HCT116 (cell line): ENCODE measurements at regions not wholly inside any gene's neighbourhood (a gene's known extent, or its start where the extent isn't known, plus 50 kb on each side); places are given as distances from the start of the nearest gene placed in this dataset.

ENCODE experiments used
- ATAC-seq: fragments of 200-7000 bp; cut with Tn5 transposase; 2 replicates; pipeline ENCODE4 v1.9.1; 2020; ENCODE audit warnings: mild to moderate bottlenecking, moderate library complexity
- BruUV-seq: library from RNA; stranded (reverse); fragments of 400-500 nt; replicated peaks from 2 replicates; lab custom pipeline; 2021; lab: Mats Ljungman, UMichigan
- CTCF ChIA-PET: fragments of 300-600 bp; sonication (Branson Sonifier 250); formaldehyde crosslinking; loops from one replicate; lab custom pipeline; 2021; ENCODE audit warnings: antibody characterized with exemption; lab: Charles Lee
- POLR2A ChIA-PET: fragments of 300-600, 350-600 bp; sonication (Branson Sonifier 250); formaldehyde crosslinking; loops from one replicate; lab custom pipeline; 2021; ENCODE audit warnings: antibody characterized with exemption; lab: Charles Lee
- RAD21 ChIA-PET, 2 experiments: fragments of 300-600 bp; sonication (Branson Sonifier 250); formaldehyde crosslinking; loops; one replicate each; lab custom pipeline; 2023; ENCODE audit warnings: low total read pairs in 2 of 2; ENCODE audit not compliant: uncharacterized antibody in 2 of 2, unreplicated experiment in 2 of 2, low non-redundant PET in 1 of 2; lab: Charles Lee
- DNase-seq: peaks from one replicate; pipeline ENCODE4 v3.0.0-alpha.2; 2010; ENCODE audit warnings: low read depth, low spot score
- H2AFZ ChIP-seq: fragments of 200-600 bp; shearing (Covaris generic), sonication (generic); 2 replicates; pipeline ENCODE4 v1.6.1; 2017; ENCODE audit warnings: low read depth, mixed run types, mixed read lengths, antibody characterized with exemption, low read length; ENCODE audit not compliant: poor library complexity, severe bottlenecking
- H3K27ac ChIP-seq: 2 replicates; pipeline ENCODE4 v1.5.1; 2012; ENCODE audit warnings: low read depth, low read length
- H3K27me3 ChIP-seq: fragments of 200-600 bp; sonication (generic); 2 replicates; pipeline ENCODE4 v1.6.1; 2016; ENCODE audit warnings: mixed run types, low read length, mixed read lengths; ENCODE audit not compliant: insufficient read depth
- H3K36me3 ChIP-seq, 2 experiments: fragments of 200-500 bp in 1 of 2; fragments of 200-600 bp in 1 of 2; sonication (Bioruptor generic) in 1 of 2; sonication (generic) in 1 of 2; 2 replicates each; pipeline versions ENCODE4 v1.5.1 to v1.6.1; 2014 to 2016; ENCODE audit warnings: low read length in 2 of 2, inconsistent platforms in 1 of 2, mixed read lengths in 1 of 2, mixed run types in 1 of 2; ENCODE audit not compliant: insufficient read depth in 2 of 2, control insufficient read depth in 1 of 2
- H3K4me1 ChIP-seq, 2 experiments: fragments of 200-600 bp in 1 of 2; sonication (generic) in 1 of 2; 2 replicates each; pipeline versions ENCODE4 v1.5.1 to v1.6.1; 2012 to 2017; ENCODE audit warnings: low read length in 2 of 2, inconsistent platforms in 1 of 2, mild to moderate bottlenecking in 1 of 2, mixed read lengths in 1 of 2, mixed run types in 1 of 2, moderate library complexity in 1 of 2; ENCODE audit not compliant: insufficient read depth in 2 of 2, control insufficient read depth in 1 of 2
- H3K4me2 ChIP-seq: fragments of 200-600 bp; sonication (generic); 2 replicates; pipeline ENCODE4 v1.6.1; 2017; ENCODE audit warnings: mixed run types, low read length, mixed read lengths
- H3K4me3 ChIP-seq, 2 experiments: fragments of 200-600 bp in 1 of 2; sonication (generic) in 1 of 2; replicated peaks in 1 of 2; 2 replicates each; pipeline ENCODE4 v1.5.1; 2011 to 2016; ENCODE audit warnings: low read length in 2 of 2, control low read depth in 1 of 2, low read depth in 1 of 2, mild to moderate bottlenecking in 1 of 2, mixed read lengths in 1 of 2, mixed run types in 1 of 2
- H3K79me2 ChIP-seq: fragments of 200-600 bp; sonication (generic); 2 replicates; pipeline ENCODE4 v1.6.1; 2017; ENCODE audit warnings: mild to moderate bottlenecking, mixed run types, low read length, moderate library complexity, mixed read lengths; ENCODE audit not compliant: insufficient read depth
- H3K9ac ChIP-seq: fragments of 200-600 bp; sonication (generic); 2 replicates; pipeline ENCODE4 v1.6.1; 2016; ENCODE audit warnings: low read length, mixed read lengths
- H3K9me2 ChIP-seq: fragments of 200-600 bp; sonication (generic), shearing (Covaris generic); 2 replicates; pipeline ENCODE4 v1.6.1; 2017; ENCODE audit warnings: mixed run types, mild to moderate bottlenecking, moderate library complexity; ENCODE audit not compliant: insufficient read depth
- H3K9me3 ChIP-seq, 2 experiments: fragments of 200-500 bp in 1 of 2; fragments of 200-600 bp in 1 of 2; sonication (Bioruptor generic) in 1 of 2; sonication (generic) in 1 of 2; 2 replicates each; pipeline ENCODE4 v1.6.1; 2014 to 2017; ENCODE audit warnings: low read length in 2 of 2, mixed read lengths in 2 of 2, inconsistent platforms in 1 of 2, low read depth in 1 of 2, mild to moderate bottlenecking in 1 of 2, mixed run types in 1 of 2, moderate library complexity in 1 of 2; ENCODE audit not compliant: control insufficient read depth in 1 of 2, insufficient read depth in 1 of 2
- H4K20me1 ChIP-seq: fragments of 200-600 bp; sonication (generic), shearing (Covaris generic); 2 replicates; pipeline ENCODE4 v1.6.1; 2017; ENCODE audit warnings: mixed run types, mild to moderate bottlenecking, moderate library complexity; ENCODE audit not compliant: insufficient read depth
- EZH2 ChIP-seq: fragments of 200-600 bp; sonication (generic); IDR thresholded peaks from 2 replicates; pipeline ENCODE4 v1.6.1; 2017; ENCODE audit warnings: antibody characterized with exemption, mixed run types
- FOSL1 ChIP-seq: IDR thresholded peaks from 2 replicates; pipeline ENCODE4 v1.6.1; 2012; ENCODE audit warnings: low read depth
- RAD21 ChIP-seq: IDR thresholded peaks from 2 replicates; pipeline ENCODE4 v1.6.1; 2012; ENCODE audit warnings: low read depth, mild to moderate bottlenecking
- SIN3A ChIP-seq: IDR thresholded peaks from 2 replicates; pipeline ENCODE4 v1.6.1; 2012; ENCODE audit warnings: low read depth
- SP1 ChIP-seq: IDR thresholded peaks from 2 replicates; pipeline ENCODE4 v1.6.1; 2012; ENCODE audit warnings: low read depth
- SRF ChIP-seq: IDR thresholded peaks from 2 replicates; pipeline ENCODE4 v1.6.1; 2012; ENCODE audit warnings: low read depth
- YY1 ChIP-seq: IDR thresholded peaks from 2 replicates; pipeline ENCODE4 v1.6.1; 2011; ENCODE audit warnings: low read length, low read depth, moderate library complexity, mild to moderate bottlenecking; ENCODE audit not compliant: insufficient replicate concordance; ENCODE audit errors: extremely low read depth
- ZFX ChIP-seq: fragments of 450-650 bp; IDR thresholded peaks from 2 replicates; pipeline ENCODE4 v1.6.1; 2017
- intact Hi-C: fragments of 100-400 bp; cut with micrococcal nuclease; formaldehyde crosslinking; loops from 2 replicates; pipeline ENCODE4 v1.10.0; 2022
- TF ChIP-seq, protein P1 (sequence below): IDR thresholded peaks from 2 replicates; pipeline ENCODE4 v1.6.1; 2012
- TF ChIP-seq, protein P2 (sequence below), 3 experiments: fragments of 200-600 bp in 1 of 3; sonication (generic) in 1 of 3; IDR thresholded peaks in 2 of 3; conservative IDR thresholded peaks in 1 of 3; 2 replicates each; pipeline ENCODE4 v1.5.1; 2012 to 2017; ENCODE audit warnings: low read depth in 2 of 3, low read length in 2 of 3, antibody characterized with exemption in 1 of 3, borderline replicate concordance in 1 of 3, control low read depth in 1 of 3, mild to moderate bottlenecking in 1 of 3, mixed read lengths in 1 of 3, mixed run types in 1 of 3, moderate library complexity in 1 of 3; ENCODE audit not compliant: insufficient read depth in 1 of 3
- TF ChIP-seq, protein P3 (sequence below): IDR thresholded peaks from 2 replicates; pipeline ENCODE4 v1.6.1; 2011; ENCODE audit warnings: mild to moderate bottlenecking, low read length, moderate library complexity; ENCODE audit not compliant: insufficient replicate concordance; ENCODE audit errors: extremely low read depth

DNA sequence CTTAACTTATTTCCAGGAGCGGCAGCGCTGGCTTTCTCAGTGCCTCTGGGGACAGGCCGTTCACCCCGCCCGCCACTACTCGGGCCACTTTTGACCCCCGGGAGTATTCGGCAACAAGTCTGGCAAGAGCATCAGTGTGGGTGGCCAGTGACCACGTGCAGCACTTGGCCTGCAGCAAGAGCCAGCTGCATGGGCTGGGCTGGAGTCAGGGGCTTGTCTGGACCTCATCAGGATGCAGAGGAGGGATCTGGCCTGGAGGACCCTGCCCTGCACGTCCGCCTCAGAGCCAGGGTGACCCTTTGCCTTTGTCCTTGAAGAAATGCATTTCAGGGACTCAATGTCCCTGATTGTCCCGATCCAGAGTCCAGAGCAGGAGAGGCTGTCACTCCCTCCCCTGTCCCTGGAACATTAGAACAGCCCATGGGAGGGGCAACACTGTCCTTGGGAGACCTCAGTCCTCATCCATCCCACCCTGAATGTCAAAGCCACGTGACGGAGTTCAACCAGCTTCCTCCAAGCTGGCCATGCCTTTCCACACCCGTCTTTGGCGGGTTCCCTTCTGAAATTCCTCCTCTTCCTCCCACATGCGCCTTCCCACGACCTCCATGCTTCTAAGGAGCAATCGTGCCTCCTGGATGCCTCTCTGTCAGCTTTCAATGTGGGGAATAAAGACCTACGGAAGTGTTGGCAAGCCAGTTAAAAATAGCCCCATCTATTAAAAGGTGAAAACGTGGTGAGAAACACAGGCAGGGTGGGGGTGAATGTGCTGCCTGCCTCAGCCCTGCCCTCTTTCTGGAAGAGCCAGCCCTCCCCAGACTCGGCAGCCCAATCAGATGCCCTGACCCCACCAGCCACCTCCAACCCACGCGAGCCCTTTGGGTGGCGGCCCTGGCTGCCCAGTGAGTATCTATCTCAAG lies 99.0 kb downstream of the OLFM1 start:
- peak; percentile 80 for ATAC-seq

DNA sequence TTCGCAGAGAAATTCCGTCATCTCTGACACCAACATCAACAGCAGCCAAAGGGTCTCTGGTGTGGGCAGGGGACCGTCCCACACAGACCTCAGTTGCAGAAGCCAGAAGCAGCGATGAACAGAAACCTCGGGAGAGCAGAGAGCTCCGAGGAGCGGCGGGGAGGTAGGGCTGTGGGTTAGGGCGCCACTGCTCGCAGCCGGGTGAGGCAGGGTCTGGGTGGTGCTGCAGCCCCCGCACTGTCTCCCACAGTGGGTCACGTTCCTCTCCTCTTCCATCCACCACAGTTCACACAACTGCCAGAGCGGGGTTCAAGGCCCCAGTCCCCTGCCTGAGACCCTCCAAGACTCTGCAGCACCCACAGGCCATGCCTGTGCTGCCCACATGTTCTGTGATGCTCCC lies 99.9 kb downstream of the OLFM1 start:
- ChIA-PET CTCF (no interaction called here), RAD21 (no interaction called here)
- BruUV-seq: no TSS peak
- no peak for TF ChIP-seq SRF
- TF ChIP-seq, protein P1, sequence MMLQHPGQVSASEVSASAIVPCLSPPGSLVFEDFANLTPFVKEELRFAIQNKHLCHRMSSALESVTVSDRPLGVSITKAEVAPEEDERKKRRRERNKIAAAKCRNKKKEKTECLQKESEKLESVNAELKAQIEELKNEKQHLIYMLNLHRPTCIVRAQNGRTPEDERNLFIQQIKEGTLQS: no peak
- no peak for TF ChIP-seq EZH2
- TF ChIP-seq RAD21: no peak
- TF ChIP-seq, protein P2, sequence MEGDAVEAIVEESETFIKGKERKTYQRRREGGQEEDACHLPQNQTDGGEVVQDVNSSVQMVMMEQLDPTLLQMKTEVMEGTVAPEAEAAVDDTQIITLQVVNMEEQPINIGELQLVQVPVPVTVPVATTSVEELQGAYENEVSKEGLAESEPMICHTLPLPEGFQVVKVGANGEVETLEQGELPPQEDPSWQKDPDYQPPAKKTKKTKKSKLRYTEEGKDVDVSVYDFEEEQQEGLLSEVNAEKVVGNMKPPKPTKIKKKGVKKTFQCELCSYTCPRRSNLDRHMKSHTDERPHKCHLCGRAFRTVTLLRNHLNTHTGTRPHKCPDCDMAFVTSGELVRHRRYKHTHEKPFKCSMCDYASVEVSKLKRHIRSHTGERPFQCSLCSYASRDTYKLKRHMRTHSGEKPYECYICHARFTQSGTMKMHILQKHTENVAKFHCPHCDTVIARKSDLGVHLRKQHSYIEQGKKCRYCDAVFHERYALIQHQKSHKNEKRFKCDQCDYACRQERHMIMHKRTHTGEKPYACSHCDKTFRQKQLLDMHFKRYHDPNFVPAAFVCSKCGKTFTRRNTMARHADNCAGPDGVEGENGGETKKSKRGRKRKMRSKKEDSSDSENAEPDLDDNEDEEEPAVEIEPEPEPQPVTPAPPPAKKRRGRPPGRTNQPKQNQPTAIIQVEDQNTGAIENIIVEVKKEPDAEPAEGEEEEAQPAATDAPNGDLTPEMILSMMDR (IDR thresholded peaks at IDR 0.05 in 2 of 3, conservative IDR thresholded peaks at IDR 0.05 in 1 of 3; ENCODE audit: borderline replicate concordance in 1 of 3, insufficient read depth in 1 of 3, low read depth in 2 of 3, low read length in 2 of 3): no peak
- TF ChIP-seq ZFX: no peak
- TF ChIP-seq FOSL1: no peak
- TF ChIP-seq, protein P3, sequence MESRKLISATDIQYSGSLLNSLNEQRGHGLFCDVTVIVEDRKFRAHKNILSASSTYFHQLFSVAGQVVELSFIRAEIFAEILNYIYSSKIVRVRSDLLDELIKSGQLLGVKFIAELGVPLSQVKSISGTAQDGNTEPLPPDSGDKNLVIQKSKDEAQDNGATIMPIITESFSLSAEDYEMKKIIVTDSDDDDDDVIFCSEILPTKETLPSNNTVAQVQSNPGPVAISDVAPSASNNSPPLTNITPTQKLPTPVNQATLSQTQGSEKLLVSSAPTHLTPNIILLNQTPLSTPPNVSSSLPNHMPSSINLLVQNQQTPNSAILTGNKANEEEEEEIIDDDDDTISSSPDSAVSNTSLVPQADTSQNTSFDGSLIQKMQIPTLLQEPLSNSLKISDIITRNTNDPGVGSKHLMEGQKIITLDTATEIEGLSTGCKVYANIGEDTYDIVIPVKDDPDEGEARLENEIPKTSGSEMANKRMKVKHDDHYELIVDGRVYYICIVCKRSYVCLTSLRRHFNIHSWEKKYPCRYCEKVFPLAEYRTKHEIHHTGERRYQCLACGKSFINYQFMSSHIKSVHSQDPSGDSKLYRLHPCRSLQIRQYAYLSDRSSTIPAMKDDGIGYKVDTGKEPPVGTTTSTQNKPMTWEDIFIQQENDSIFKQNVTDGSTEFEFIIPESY: no peak
- TF ChIP-seq SP1: no peak

More for the DNA sequence above, 99.0 kb downstream of the OLFM1 start:
- DNase-seq: no peak
- ChIA-PET CTCF (no interaction called here), POLR2A (no interaction called here), RAD21 (no interaction called here)
- peaks cover 0 to 6% of the 10 kb centered on the region in 2 experiments; a peak in 2 of 4 replicates for H3K4me1 ChIP-seq
- H3K4me2 ChIP-seq: no peak overlapping the region
- no peak overlapping the region for H3K9ac ChIP-seq
- no peaks in the 10 kb centered on the region for H3K9me3 ChIP-seq
- H3K4me3 ChIP-seq: no peak overlapping the region
- no peaks in the 10 kb centered on the region for H4K20me1 ChIP-seq
- no peaks in the 10 kb centered on the region for H3K36me3 ChIP-seq
- no peak overlapping the region for H3K27ac ChIP-seq
- intact Hi-C loops: no loop called here
- H2AFZ ChIP-seq: no peak overlapping the region
- BruUV-seq: no TSS peak
- no peaks in the 10 kb centered on the region for H3K27me3 ChIP-seq
- H3K79me2 ChIP-seq: no peaks in the 10 kb centered on the region
- H3K9me2 ChIP-seq: no peaks in the 10 kb centered on the region
- no peak for TF ChIP-seq SP1
- TF ChIP-seq, protein P3: no peak
- TF ChIP-seq YY1: no peak
- TF ChIP-seq SIN3A: no peak

More for the DNA sequence above, 99.9 kb downstream of the OLFM1 start:
- POLR2A ChIA-PET: no interaction called here
- no peak overlapping the region for H3K27ac ChIP-seq
- no peaks in the 10 kb centered on the region for H3K36me3 ChIP-seq
- H3K4me3 ChIP-seq: no peak overlapping the region
- no peaks in the 10 kb centered on the region for H3K79me2 ChIP-seq
- H3K9ac ChIP-seq: no peak overlapping the region
- no peaks in the 10 kb centered on the region for H3K9me2 ChIP-seq
- no peaks in the 10 kb centered on the region for H3K27me3 ChIP-seq
- H2AFZ ChIP-seq: no peak overlapping the region
- no peak overlapping the region for H3K4me2 ChIP-seq
- ATAC-seq (no peak), DNase-seq (no peak)
- no peaks in the 10 kb centered on the region for H3K9me3 ChIP-seq
- intact Hi-C loops: no loop called here
- peaks cover 0 to 6% of the 10 kb centered on the region in 2 experiments; a peak in 2 of 4 replicates for H3K4me1 ChIP-seq
- H4K20me1 ChIP-seq: no peaks in the 10 kb centered on the region
